ENCODE measurements at regions not wholly inside any gene's neighbourhood (a gene's known extent, or its start where the extent isn't known, plus 50 kb on each side); places are given as distances from the start of the nearest gene placed in this dataset.

- H3K36me3 Mint-ChIP-seq (ENCODE audit: insufficient read depth, unreplicated experiment) = peaks cover 18% of the 10 kb centered on the region
- H3K27me3 Mint-ChIP-seq (ENCODE audit: unreplicated experiment) = no peaks in the 10 kb centered on the region
- BruUV-seq (replicated peaks) = no TSS peak
- H3K4me3 Mint-ChIP-seq (ENCODE audit: low read depth, unreplicated experiment) = no peak overlapping the region
- TF ChIP-seq CTCF (IDR thresholded peaks at IDR 0.05; ENCODE audit: unreplicated experiment) = no peak
- CTCF ChIA-PET = interaction anchor here (0.6 kb wide), 1 partner anchor 51 kb away, joined by 6 read pairs; no protein-coding TSS in a partner anchor
- DNase-seq = no peak
- intact Hi-C loops (cut with micrococcal nuclease; ENCODE audit: unreplicated experiment) = loop anchor here (5.0 kb wide), 1 partner anchor 363 kb away; no protein-coding TSS in a partner anchor
- peaks cover 45% of the 10 kb centered on the region for H3K4me1 Mint-ChIP-seq (ENCODE audit: low read depth, unreplicated experiment)
- H3K9me3 Mint-ChIP-seq (ENCODE audit: low read depth, unreplicated experiment) = no peaks in the 10 kb centered on the region
- H3K27ac Mint-ChIP-seq (ENCODE audit: unreplicated experiment) = peak overlapping the region; percentile 1
Measured at GRCh38 chr18:22279741-22280452, 110.5 kb downstream of the GATA6 start.

GRCh38 chr18:22278798-22279197 lies 109.4 kb downstream of the GATA6 start:
- CTCF ChIA-PET = no interaction called here
- peak overlapping the region; percentile 1 for H3K27ac Mint-ChIP-seq (ENCODE audit: unreplicated experiment)
- H3K9me3 Mint-ChIP-seq (ENCODE audit: low read depth, unreplicated experiment) = peaks cover 3% of the 10 kb centered on the region
- H3K4me1 Mint-ChIP-seq (ENCODE audit: low read depth, unreplicated experiment) = peaks cover 42% of the 10 kb centered on the region
- no TSS peak for BruUV-seq (replicated peaks)
- H3K27me3 Mint-ChIP-seq (ENCODE audit: unreplicated experiment) = peaks cover 3% of the 10 kb centered on the region
- peaks cover 18% of the 10 kb centered on the region for H3K36me3 Mint-ChIP-seq (ENCODE audit: insufficient read depth, unreplicated experiment)
- intact Hi-C loops (cut with micrococcal nuclease; ENCODE audit: unreplicated experiment) = no loop called here
- no peak for TF ChIP-seq CTCF (IDR thresholded peaks at IDR 0.05; ENCODE audit: unreplicated experiment)
- H3K4me3 Mint-ChIP-seq (ENCODE audit: low read depth, unreplicated experiment) = no peak overlapping the region
- no peak for DNase-seq

GRCh38 chr18:22277758-22278157 lies 108.4 kb downstream of the GATA6 start:
- H3K4me3 Mint-ChIP-seq (ENCODE audit: low read depth, unreplicated experiment) = no peak overlapping the region
- intact Hi-C loops (cut with micrococcal nuclease; ENCODE audit: unreplicated experiment) = no loop called here
- peaks cover 3% of the 10 kb centered on the region for H3K9me3 Mint-ChIP-seq (ENCODE audit: low read depth, unreplicated experiment)
- CTCF ChIA-PET = no interaction called here
- peaks cover 13% of the 10 kb centered on the region for H3K36me3 Mint-ChIP-seq (ENCODE audit: insufficient read depth, unreplicated experiment)
- no peak overlapping the region for H3K27ac Mint-ChIP-seq (ENCODE audit: unreplicated experiment)
- DNase-seq = no peak
- no TSS peak for BruUV-seq (replicated peaks)
- H3K27me3 Mint-ChIP-seq (ENCODE audit: unreplicated experiment) = peaks cover 8% of the 10 kb centered on the region
- peaks cover 33% of the 10 kb centered on the region for H3K4me1 Mint-ChIP-seq (ENCODE audit: low read depth, unreplicated experiment)
- TF ChIP-seq CTCF (IDR thresholded peaks at IDR 0.05; ENCODE audit: unreplicated experiment) = no peak

- peaks cover 4% of the 10 kb centered on the region for H3K36me3 Mint-ChIP-seq (ENCODE audit: insufficient read depth, unreplicated experiment)
- no peak for DNase-seq
- intact Hi-C loops (cut with micrococcal nuclease; ENCODE audit: unreplicated experiment) = no loop called here
- H3K4me3 Mint-ChIP-seq (ENCODE audit: low read depth, unreplicated experiment) = no peak overlapping the region
- H3K27ac Mint-ChIP-seq (ENCODE audit: unreplicated experiment) = no peak overlapping the region
- no peak for TF ChIP-seq CTCF (IDR thresholded peaks at IDR 0.05; ENCODE audit: unreplicated experiment)
- peaks cover 8% of the 10 kb centered on the region for H3K27me3 Mint-ChIP-seq (ENCODE audit: unreplicated experiment)
- peaks cover 3% of the 10 kb centered on the region for H3K9me3 Mint-ChIP-seq (ENCODE audit: low read depth, unreplicated experiment)
- no TSS peak for BruUV-seq (replicated peaks)
- peaks cover 18% of the 10 kb centered on the region for H3K4me1 Mint-ChIP-seq (ENCODE audit: low read depth, unreplicated experiment)
- CTCF ChIA-PET = interaction anchor here (1.1 kb wide), 1 partner anchor 34 kb away, joined by 3 read pairs; no protein-coding TSS in a partner anchor
Measured at GRCh38 chr18:22276334-22276713, 106.9 kb downstream of the GATA6 start.

Data from Calu3 (cell line).